CD14-positive monocyte (primary cell): ENCODE measurements at regions not wholly inside any gene's neighbourhood (a gene's known extent, or its start where the extent isn't known, plus 50 kb on each side); places are given as distances from the start of the nearest gene placed in this dataset.

Source experiments
- DNase-seq, 3 donors: peaks; one replicate each; pipeline ENCODE4 v3.0.0-alpha.2; 2011 to 2022
- H2AFZ ChIP-seq: 2 replicates; pipeline ENCODE4 v1.6.0; 2012; ENCODE audit warnings: mild to moderate bottlenecking, low read depth, low read length, inconsistent platforms; ENCODE audit not compliant: insufficient read depth, poor library complexity, severe bottlenecking
- H3K27ac ChIP-seq, 2 donors: 1 replicate in 1 of 2; 2 replicates in 1 of 2; pipeline ENCODE4 v1.5.1; 2012 to 2013; ENCODE audit warnings: low read length in 2 of 2, control low read depth in 1 of 2, inconsistent platforms in 1 of 2, low read depth in 1 of 2, mild to moderate bottlenecking in 1 of 2
- H3K27me3 ChIP-seq, 2 donors: one replicate each; pipeline versions ENCODE4 v1.6.0 to v1.6.1; 2011 to 2013; ENCODE audit warnings: low read length in 2 of 2; ENCODE audit not compliant: control insufficient read depth in 2 of 2, insufficient read depth in 2 of 2
- H3K36me3 ChIP-seq, 2 donors: replicated peaks in 1 of 2; 1 replicate in 1 of 2; 2 replicates in 1 of 2; pipeline versions ENCODE4 v1.5.1 to v1.6.1; 2012 to 2013; ENCODE audit warnings: low read length in 2 of 2, control low read depth in 1 of 2, inconsistent platforms in 1 of 2, mild to moderate bottlenecking in 1 of 2; ENCODE audit not compliant: insufficient read depth in 2 of 2, control insufficient read depth in 1 of 2
- H3K4me1 ChIP-seq, 2 donors: 1 replicate in 1 of 2; 2 replicates in 1 of 2; pipeline versions ENCODE4 v1.5.1 to v1.6.1; 2012 to 2013; ENCODE audit warnings: low read length in 2 of 2, control low read depth in 1 of 2, inconsistent platforms in 1 of 2, mild to moderate bottlenecking in 1 of 2, moderate library complexity in 1 of 2; ENCODE audit not compliant: insufficient read depth in 2 of 2, control insufficient read depth in 1 of 2
- H3K4me2 ChIP-seq: replicated peaks from 2 replicates; pipeline ENCODE3; 2012; ENCODE audit warnings: low read length, moderate library complexity, mild to moderate bottlenecking; ENCODE audit not compliant: poor library complexity, severe bottlenecking; ENCODE audit errors: extremely low read depth
- H3K4me3 ChIP-seq, 3 experiments: fragments of 200-600 bp in 1 of 3; sonication (generic) in 1 of 3; replicated peaks in 1 of 3; 1 replicate in 2 of 3; 2 replicates in 1 of 3; pipeline ENCODE4 v1.5.1; 2011 to 2013; ENCODE audit warnings: low read length in 3 of 3, mild to moderate bottlenecking in 3 of 3, control low read depth in 2 of 3, low read depth in 2 of 3, inconsistent platforms in 1 of 3, moderate library complexity in 1 of 3
- H3K79me2 ChIP-seq: 2 replicates; pipeline ENCODE4 v1.6.0; 2012; ENCODE audit warnings: mild to moderate bottlenecking, control low read depth, inconsistent platforms, low read length, moderate library complexity; ENCODE audit not compliant: insufficient read depth
- H3K9ac ChIP-seq: 2 replicates; pipeline ENCODE4 v1.6.0; 2017; ENCODE audit warnings: low read length, mild to moderate bottlenecking; ENCODE audit not compliant: insufficient read depth, poor library complexity, severe bottlenecking
- H3K9me3 ChIP-seq, 2 donors: replicated peaks in 1 of 2; 1 replicate in 1 of 2; 2 replicates in 1 of 2; pipeline versions ENCODE4 v1.5.1 to v1.6.1; 2012 to 2013; ENCODE audit warnings: low read length in 2 of 2, control low read depth in 1 of 2; ENCODE audit not compliant: control insufficient read depth in 1 of 2, insufficient read depth in 1 of 2
- H4K20me1 ChIP-seq: 2 replicates; pipeline ENCODE4 v1.6.0; 2012; ENCODE audit warnings: mild to moderate bottlenecking, low read length, control low read depth, moderate library complexity; ENCODE audit not compliant: insufficient read depth
- H3K27ac Mint-ChIP-seq, 7 donors: one replicate each; pipeline ENCODE4 v1.8.0; 2020; ENCODE audit warnings: mild to moderate bottlenecking in 7 of 7, mixed read lengths in 7 of 7, moderate library complexity in 6 of 7, inconsistent platforms in 2 of 7
- H3K27me3 Mint-ChIP-seq, 3 donors: one replicate each; pipeline ENCODE4 v1.8.0; 2021 to 2022; ENCODE audit warnings: low read depth in 3 of 3, mild to moderate bottlenecking in 3 of 3, mixed read lengths in 3 of 3, moderate library complexity in 3 of 3, inconsistent platforms in 1 of 3
- H3K36me3 Mint-ChIP-seq, 2 donors: one replicate each; pipeline ENCODE4 v1.8.0; 2020; ENCODE audit warnings: mixed read lengths in 2 of 2, inconsistent platforms in 1 of 2, mild to moderate bottlenecking in 1 of 2
- H3K4me1 Mint-ChIP-seq: one replicate; pipeline ENCODE4 v1.8.0; 2020; ENCODE audit warnings: mild to moderate bottlenecking, mixed read lengths
- H3K4me3 Mint-ChIP-seq, 2 donors: one replicate each; pipeline ENCODE4 v1.8.0; 2020; ENCODE audit warnings: mild to moderate bottlenecking in 2 of 2, mixed read lengths in 2 of 2, moderate library complexity in 1 of 2
- H3K9me3 Mint-ChIP-seq, 7 donors: one replicate each; pipeline ENCODE4 v1.8.0; 2020 to 2022; ENCODE audit warnings: mixed read lengths in 7 of 7, mild to moderate bottlenecking in 6 of 7, moderate library complexity in 6 of 7, inconsistent platforms in 2 of 7
- CTCF ChIP-seq: fragments of 200-600 bp; IDR thresholded peaks from one replicate; pipeline ENCODE4 v1.8.0; 2022; ENCODE audit warnings: antibody characterized with exemption, mild to moderate bottlenecking
- WGBS: methylation state at CpG from one replicate; pipeline ENCODE4 v1.1.5; 2013; ENCODE audit warnings: missing lambda C conversion rate; ENCODE audit not compliant: insufficient coverage; 5-methylcytosine and 5-hydroxymethylcytosine counted together
- intact Hi-C, 2 donors: fragments of 100-400 bp; cut with micrococcal nuclease; formaldehyde crosslinking; loops; one replicate each; pipeline versions ENCODE4 v1.15.0 to v1.15.1; 2023

- no peaks in the 10 kb centered on the region for H3K36me3 ChIP-seq
- no peaks in the 10 kb centered on the region for H3K4me1 Mint-ChIP-seq
- WGBS: no CpG with 5 or more reads among the region's 2 CpGs
Measured at GRCh38 chr5:93122446-93122845, 458.6 kb downstream of the NR2F1-AS1 start.

GRCh38 chr5:93120771-93121170 is 460.2 kb downstream of the NR2F1-AS1 start:
- H3K27me3 ChIP-seq: no peaks in the 10 kb centered on the region
- no peaks in the 10 kb centered on the region for H3K4me1 Mint-ChIP-seq
- no peaks in the 10 kb centered on the region for H3K79me2 ChIP-seq
- no peak overlapping the region for H3K4me3 ChIP-seq
- no peaks in the 10 kb centered on the region for H3K27me3 Mint-ChIP-seq
- no peak overlapping the region for H2AFZ ChIP-seq
- peaks cover 0 to 2% of the 10 kb centered on the region in 2 donors for H3K9me3 ChIP-seq
- H3K4me3 Mint-ChIP-seq: no peak overlapping the region
- H4K20me1 ChIP-seq: no peaks in the 10 kb centered on the region
- no peak overlapping the region for H3K27ac Mint-ChIP-seq
- no peaks in the 10 kb centered on the region for H3K36me3 ChIP-seq
- no peak overlapping the region for H3K4me2 ChIP-seq
- 86% methylated on average over 1 of the region's 4 CpGs for WGBS
- no peak for TF ChIP-seq CTCF
- no peak overlapping the region for H3K27ac ChIP-seq
- intact Hi-C loops: no loop called here
- H3K36me3 Mint-ChIP-seq: no peaks in the 10 kb centered on the region
- peaks cover 0 to 6% (median 2%) of the 10 kb centered on the region in 7 donors for H3K9me3 Mint-ChIP-seq
- H3K4me1 ChIP-seq: no peaks in the 10 kb centered on the region
- H3K9ac ChIP-seq: no peak overlapping the region
- no peak for DNase-seq

More at GRCh38 chr5:93122446-93122845, 458.6 kb downstream of the NR2F1-AS1 start:
- peaks cover 0 to 6% (median 2%) of the 10 kb centered on the region in 7 donors for H3K9me3 Mint-ChIP-seq
- H3K4me2 ChIP-seq: no peak overlapping the region
- intact Hi-C loops: no loop called here
- no peaks in the 10 kb centered on the region for H3K27me3 ChIP-seq
- H3K36me3 Mint-ChIP-seq: no peaks in the 10 kb centered on the region
- H3K27ac Mint-ChIP-seq: no peak overlapping the region
- no peak for TF ChIP-seq CTCF
- no peaks in the 10 kb centered on the region for H3K4me1 ChIP-seq
- peaks cover 0 to 2% of the 10 kb centered on the region in 2 donors for H3K9me3 ChIP-seq
- no peaks in the 10 kb centered on the region for H3K27me3 Mint-ChIP-seq
- no peak overlapping the region for H3K9ac ChIP-seq
- H3K79me2 ChIP-seq: no peaks in the 10 kb centered on the region
- no peak overlapping the region for H3K27ac ChIP-seq
- H3K4me3 ChIP-seq: no peak overlapping the region
- no peak for DNase-seq
- H4K20me1 ChIP-seq: no peaks in the 10 kb centered on the region
- no peak overlapping the region for H2AFZ ChIP-seq
- no peak overlapping the region for H3K4me3 Mint-ChIP-seq
